Central memory CD4-positive, alpha-beta T cell (primary cell): ENCODE measurements at regions not wholly inside any gene's neighbourhood (a gene's known extent, or its start where the extent isn't known, plus 50 kb on each side); places are given as distances from the start of the nearest gene placed in this dataset.

Experiments used
- DNase-seq: peaks from one replicate; pipeline ENCODE4 v3.0.0; 2022

GRCh38 chr1:38128926-38129453 lies 82.4 kb upstream of the POU3F1 start:
- DNase-seq = no peak

DNA sequence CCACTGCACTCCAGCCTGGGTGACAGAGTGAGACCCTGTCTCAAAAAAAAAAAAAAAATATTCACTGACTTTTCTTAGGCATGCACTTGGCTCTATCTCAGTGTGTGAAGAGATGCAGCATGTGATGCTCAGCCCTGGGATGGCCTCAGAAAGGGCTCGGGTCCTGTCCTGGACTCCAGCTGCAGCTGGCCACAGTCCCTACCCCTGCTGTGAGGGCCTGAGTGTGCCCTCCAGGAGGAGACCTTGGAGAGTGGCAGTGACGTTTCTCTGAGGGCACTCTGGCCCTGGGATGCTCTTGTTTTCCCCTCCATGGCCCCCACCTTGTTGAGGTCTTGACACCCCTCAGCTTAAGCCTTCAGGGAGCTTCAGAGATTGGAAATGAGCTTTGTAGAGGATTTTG lies 81.9 kb upstream of the POU3F1 start:
- no peak for DNase-seq

DNA sequence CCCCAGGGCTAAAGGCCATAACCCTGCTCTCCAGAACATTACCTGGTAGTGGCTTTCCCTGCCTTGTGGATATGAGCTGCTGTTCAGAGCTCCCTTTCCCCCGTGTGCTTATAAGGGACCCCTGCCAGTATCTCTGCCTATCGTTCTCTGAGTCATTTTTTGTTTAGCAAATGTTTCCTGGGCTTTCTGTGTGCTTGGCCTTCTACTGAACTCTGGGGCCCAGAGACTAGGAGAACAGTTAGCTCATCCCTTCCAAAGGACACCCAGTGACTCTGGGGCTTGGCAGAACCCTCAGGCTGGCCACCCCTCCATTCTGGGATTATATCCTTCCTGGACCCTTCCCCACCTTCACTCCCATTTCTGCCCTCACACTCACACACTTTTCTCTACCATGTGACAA lies 80.8 kb upstream of the POU3F1 start:
- no peak for DNase-seq

GRCh38 chr1:38126970-38127369 lies 80.4 kb upstream of the POU3F1 start:
- DNase-seq = no peak

DNA sequence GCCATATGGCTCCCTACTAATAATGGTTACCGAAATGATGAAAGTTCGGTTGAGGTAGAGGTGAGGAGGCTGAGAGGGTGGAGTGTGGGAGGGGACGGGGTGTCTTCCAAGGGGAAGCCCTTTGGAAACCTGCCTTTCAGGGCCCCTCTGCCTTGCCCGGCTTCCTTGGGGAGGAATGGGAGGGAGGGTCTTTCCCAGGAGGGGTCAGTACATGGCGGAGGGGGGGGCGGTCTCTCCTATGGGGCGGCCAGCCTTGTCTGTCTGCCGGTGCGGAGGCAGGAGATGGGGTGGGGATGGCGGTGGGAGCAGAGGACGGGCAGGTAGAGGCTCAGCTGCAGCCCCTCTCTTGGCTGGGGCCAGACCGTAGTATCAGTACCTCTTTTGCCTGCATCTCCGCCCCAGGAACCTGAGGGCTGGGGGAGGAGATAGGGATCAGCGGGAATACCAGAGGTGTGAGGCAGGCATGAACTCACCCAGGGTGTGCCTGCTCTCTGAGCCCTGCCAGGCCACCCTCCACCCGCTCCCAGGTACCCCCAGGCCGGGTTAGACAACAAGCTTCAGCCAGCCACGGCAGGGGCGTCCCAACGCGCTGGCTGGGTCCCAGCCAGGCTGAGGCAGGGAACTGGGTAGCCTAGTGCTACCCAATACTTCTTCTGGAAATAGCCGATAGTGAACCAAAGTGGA lies 79.4 kb upstream of the POU3F1 start:
- DNase-seq = no peak

DNA sequence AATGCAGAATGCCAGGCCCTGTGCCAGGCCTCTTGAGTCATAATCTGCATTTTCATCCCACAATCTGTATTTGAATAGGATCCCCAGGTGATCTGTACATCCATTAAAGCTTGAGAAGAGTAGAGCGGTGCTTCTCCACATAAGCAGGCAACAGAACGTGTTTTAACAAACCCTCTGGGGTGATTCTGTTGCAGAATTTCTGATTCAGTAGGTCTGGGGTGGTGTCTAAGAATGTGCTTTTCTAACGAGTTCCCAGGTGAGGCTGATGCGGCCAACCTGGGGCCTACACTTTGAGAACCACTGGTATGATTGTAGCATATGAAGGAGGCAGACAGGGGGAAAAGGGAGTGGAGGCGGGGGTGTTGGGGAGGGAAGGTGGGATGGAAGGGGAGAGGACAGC lies 78.4 kb upstream of the POU3F1 start:
- DNase-seq = no peak

- DNase-seq = no peak
Measured at GRCh38 chr1:38123356-38124135, 77.0 kb upstream of the POU3F1 start.

DNA sequence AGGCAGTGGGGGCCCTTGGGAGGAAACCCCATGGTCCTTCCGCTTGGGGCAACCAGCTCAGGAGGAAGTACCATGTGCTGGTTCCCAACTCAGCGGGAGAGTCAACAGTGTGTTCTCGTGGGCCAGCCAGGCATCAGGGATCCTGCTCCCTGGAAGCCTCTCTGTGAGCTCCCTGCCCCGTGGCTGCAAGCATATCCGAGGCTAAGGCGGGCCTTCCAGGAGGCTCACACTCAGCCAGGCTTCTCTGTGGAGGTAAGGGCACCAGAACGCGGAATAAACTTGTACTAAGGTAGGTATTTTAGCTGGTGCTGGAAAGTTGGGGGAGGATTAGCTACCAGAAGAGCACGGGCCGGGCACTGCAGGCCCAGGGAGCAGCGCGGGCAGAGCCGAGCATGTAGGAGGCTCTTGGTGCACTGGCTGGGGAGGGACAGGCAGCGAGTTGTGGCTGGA lies 74.7 kb upstream of the POU3F1 start:
- DNase-seq = no peak

DNA sequence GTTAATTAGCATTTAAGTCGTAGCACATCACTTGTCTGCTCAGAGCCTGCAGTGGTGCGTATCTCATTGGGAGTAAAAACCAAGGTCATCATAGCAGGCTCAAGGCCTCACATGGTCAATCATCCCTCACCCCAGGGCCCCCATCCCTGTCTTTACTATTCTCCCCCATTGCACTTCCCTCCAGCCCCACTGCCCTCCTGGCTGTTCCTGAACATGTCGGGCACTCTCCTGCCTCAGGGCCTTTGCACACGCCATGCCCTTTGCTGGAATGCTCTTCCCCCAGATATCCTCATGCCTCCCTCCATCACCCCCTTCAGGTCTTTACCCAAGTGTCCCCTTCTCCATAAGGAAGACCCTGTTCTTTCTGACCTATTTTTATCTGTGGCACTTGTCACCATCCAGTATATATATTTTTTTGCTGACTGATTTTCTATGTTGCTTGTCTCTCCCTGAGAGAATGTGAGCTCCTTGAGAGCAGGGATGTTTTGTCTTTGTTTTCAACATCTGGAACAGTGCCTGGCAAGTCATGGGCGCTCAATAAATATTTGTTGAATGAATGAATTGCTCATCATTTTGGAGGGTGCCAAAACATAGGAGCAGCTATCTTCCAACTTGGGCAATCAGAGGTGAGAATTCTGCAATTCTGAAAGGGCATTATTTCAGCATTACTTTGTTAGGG lies 74.1 kb upstream of the POU3F1 start:
- DNase-seq = no peak

DNA sequence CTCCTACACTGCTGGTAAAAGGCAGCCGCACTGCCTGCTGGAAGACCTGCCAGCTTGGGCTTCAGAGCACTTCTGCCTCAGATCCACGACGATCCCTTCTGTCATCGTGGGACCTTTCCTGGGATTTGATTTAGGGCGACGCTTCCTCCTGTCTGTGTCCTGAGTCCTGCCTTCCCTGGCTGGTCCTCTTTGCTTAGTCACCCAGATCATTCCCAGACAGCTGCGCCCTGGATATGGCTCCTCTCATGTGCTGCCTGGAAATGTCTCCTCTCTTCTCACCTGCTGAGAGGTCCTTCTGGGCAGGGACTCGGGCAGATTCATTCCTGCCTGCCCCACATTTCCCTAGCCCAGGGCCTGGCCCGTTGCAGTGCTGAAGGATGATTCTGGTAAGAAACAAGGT lies 72.4 kb upstream of the POU3F1 start:
- no peak for DNase-seq

- no peak for DNase-seq
Measured at GRCh38 chr1:38117444-38117887, 70.9 kb upstream of the POU3F1 start.

DNA sequence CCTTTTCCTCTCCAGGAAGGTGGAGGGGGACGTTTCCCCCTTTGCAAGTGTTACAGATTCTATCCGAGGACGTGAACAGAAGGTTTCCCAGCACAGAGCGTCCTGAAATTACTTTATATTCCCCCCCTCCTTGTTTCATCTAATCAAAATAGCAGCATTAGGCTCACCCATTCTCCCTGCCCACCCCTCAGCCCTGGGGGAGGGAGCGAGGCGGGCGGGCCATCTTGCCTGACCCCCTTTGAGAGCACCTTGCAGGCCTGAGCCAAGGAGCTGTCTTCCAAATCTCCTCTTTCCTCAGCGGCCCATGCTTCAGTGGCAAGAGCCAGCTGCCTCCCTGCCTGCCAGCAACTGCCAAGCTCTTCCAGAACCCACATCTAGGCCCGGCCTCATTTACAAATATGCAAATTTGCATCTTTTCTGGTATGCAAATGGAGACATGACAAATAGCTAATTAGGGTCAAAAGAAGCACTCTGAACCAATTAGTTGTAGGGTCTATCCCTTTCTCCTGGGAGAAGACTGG lies 69.1 kb upstream of the POU3F1 start:
- no peak for DNase-seq

DNA sequence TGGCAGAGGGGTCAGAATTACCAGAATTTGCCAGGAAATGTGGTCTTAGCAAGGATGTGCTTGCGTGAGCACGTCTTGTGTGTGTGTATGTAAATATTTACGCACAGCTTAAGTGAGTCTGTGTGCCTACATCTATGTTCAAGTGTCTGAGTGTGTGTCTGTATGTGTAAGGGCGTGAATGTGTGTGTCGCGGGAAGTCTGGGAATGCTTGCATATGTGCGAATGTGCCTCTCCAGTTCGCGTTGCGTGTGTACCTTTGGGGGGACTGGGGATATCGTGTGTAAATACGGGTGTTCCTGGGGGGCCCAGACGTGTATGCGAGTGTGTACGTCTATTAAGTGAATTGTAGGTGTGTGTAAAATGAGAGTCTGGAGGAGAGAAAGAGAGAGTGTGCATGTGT lies 68.6 kb upstream of the POU3F1 start:
- DNase-seq = no peak

GRCh38 chr1:38114241-38115026 lies 67.8 kb upstream of the POU3F1 start:
- no peak for DNase-seq

DNA sequence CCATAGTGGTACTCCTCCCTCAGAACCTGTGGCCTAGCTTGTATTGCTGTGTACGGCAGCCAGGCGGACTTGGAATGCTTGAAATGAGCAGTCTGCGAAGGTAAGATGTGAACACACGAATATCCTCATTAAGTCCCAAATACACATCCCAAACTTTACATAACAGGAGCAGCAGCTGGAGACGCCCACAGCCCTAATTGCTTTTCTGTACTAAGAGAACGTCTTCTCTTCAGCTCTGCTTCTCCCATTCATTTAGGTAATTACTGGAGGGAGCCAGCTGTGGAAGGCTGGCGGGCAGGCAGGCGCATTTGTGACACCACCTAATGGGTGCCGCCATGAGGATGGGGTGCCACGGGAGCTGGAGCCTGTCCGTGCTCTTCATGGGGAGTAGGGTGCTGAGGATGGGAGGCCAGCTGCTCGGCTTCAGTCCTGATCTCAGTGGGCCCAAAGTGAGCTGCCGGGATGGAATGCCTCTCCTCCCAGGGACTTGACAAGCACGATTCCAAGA lies 66.6 kb upstream of the POU3F1 start:
- no peak for DNase-seq

DNA sequence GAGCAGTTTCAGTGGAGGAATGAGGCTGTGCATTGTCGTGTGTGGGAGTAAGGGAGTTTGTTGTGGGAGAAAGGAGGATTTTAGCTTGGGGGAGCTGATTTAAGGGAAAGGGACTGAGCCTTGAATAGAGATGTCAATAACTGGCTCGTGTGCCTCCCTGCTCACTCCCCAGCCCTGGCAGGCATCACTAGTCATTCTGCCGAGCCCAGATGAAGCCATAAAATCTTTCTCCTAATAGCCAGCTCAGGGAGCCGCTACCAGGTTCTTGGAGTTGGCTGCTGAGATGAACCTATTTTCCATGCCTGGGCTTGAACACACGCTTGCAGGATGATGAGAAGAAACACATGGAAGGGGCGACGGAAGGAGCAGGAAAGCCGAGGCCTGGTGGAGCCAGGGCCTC lies 65.0 kb upstream of the POU3F1 start:
- no peak for DNase-seq

- no peak for DNase-seq
Measured at GRCh38 chr1:38105267-38105666, 58.7 kb upstream of the POU3F1 start.

- no peak for DNase-seq
Measured at GRCh38 chr1:38102636-38103035, 56.0 kb upstream of the POU3F1 start.

- DNase-seq = no peak
Measured at GRCh38 chr1:38101037-38101785, 54.6 kb upstream of the POU3F1 start.

- no peak for DNase-seq
Measured at GRCh38 chr1:38098101-38098847, 51.7 kb upstream of the POU3F1 start.
